Stimulated activated naive CD8-positive, alpha-beta T cell treated with anti-CD3 and anti-CD28 coated beads, Interleukin-15, amount 100 ng/mL, for 72 hours (primary cell): ENCODE measurements at regions not wholly inside any gene's neighbourhood (a gene's known extent, or its start where the extent isn't known, plus 50 kb on each side); places are given as distances from the start of the nearest gene placed in this dataset.

Experiments used
- ATAC-seq: fragments of 150-1000 bp; cut with Tn5 transposase; 2 replicates; pipeline ENCODE4 v1.10.0; 2021; ENCODE audit warnings: mild to moderate bottlenecking, moderate library complexity
- DNase-seq, 2 donors: peaks; one replicate each; pipeline ENCODE4 v3.0.0; 2021 to 2022
- H3K27ac Mint-ChIP-seq, 2 donors: one replicate each; pipeline ENCODE4 v1.8.0; 2022; ENCODE audit warnings: mild to moderate bottlenecking in 2 of 2, mixed read lengths in 2 of 2, moderate library complexity in 2 of 2
- H3K27me3 Mint-ChIP-seq: one replicate; pipeline ENCODE4 v1.8.0; 2022; ENCODE audit warnings: mixed read lengths
- H3K4me1 Mint-ChIP-seq: one replicate; pipeline ENCODE4 v1.8.0; 2022; ENCODE audit warnings: mild to moderate bottlenecking, mixed read lengths
- H3K4me3 Mint-ChIP-seq, 2 donors: one replicate each; pipeline ENCODE4 v1.8.0; 2022; ENCODE audit warnings: mild to moderate bottlenecking in 2 of 2, mixed read lengths in 2 of 2, moderate library complexity in 1 of 2
- H3K9me3 Mint-ChIP-seq, 2 donors: one replicate each; pipeline ENCODE4 v1.8.0; 2022; ENCODE audit warnings: mixed read lengths in 2 of 2

GRCh38 chr3:124276539-124277143 is 284.7 kb upstream of the ROPN1 start:
- H3K27ac Mint-ChIP-seq: no peak overlapping the region
- H3K4me3 Mint-ChIP-seq: no peak overlapping the region
- ATAC-seq (peak; percentile 11), DNase-seq (no peak)
- H3K9me3 Mint-ChIP-seq: peaks cover 0 to 6% of the 10 kb centered on the region in 2 donors
- peaks cover 8% of the 10 kb centered on the region for H3K27me3 Mint-ChIP-seq
- H3K4me1 Mint-ChIP-seq: no peaks in the 10 kb centered on the region

GRCh38 chr3:124277144-124277890 is 285.4 kb upstream of the ROPN1 start:
- Mint-ChIP-seq H3K9me3 (peaks cover 0 to 6% of the 10 kb centered on the region in 2 donors), H3K27ac (no peak overlapping the region), H3K4me1 (no peaks in the 10 kb centered on the region), H3K27me3 (peaks cover 5% of the 10 kb centered on the region), H3K4me3 (no peak overlapping the region)
- ATAC-seq: no peak
- DNase-seq: no peak

GRCh38 chr3:124281453-124282316 is 289.8 kb upstream of the ROPN1 start:
- H3K27ac Mint-ChIP-seq: no peak overlapping the region
- ATAC-seq (no peak), DNase-seq (no peak)
- H3K4me3 Mint-ChIP-seq: no peak overlapping the region
- H3K27me3 Mint-ChIP-seq: no peaks in the 10 kb centered on the region
- H3K4me1 Mint-ChIP-seq: no peaks in the 10 kb centered on the region
- peaks cover 0 to 6% of the 10 kb centered on the region in 2 donors for H3K9me3 Mint-ChIP-seq

GRCh38 chr3:124282751-124283651 is 291.1 kb upstream of the ROPN1 start:
- ATAC-seq (no peak), DNase-seq (no peak)
- H3K27ac Mint-ChIP-seq: no peak overlapping the region
- no peak overlapping the region for H3K4me3 Mint-ChIP-seq
- H3K27me3 Mint-ChIP-seq: no peaks in the 10 kb centered on the region
- H3K9me3 Mint-ChIP-seq: peaks cover 0 to 1% of the 10 kb centered on the region in 2 donors
- no peaks in the 10 kb centered on the region for H3K4me1 Mint-ChIP-seq

GRCh38 chr3:124283652-124284023 is 291.7 kb upstream of the ROPN1 start:
- DNase-seq (no peak), ATAC-seq (no peak)
- peaks cover 3% of the 10 kb centered on the region for H3K27me3 Mint-ChIP-seq
- no peak overlapping the region for H3K4me3 Mint-ChIP-seq
- H3K4me1 Mint-ChIP-seq: no peaks in the 10 kb centered on the region
- H3K9me3 Mint-ChIP-seq: no peaks in the 10 kb centered on the region
- H3K27ac Mint-ChIP-seq: no peak overlapping the region

- Mint-ChIP-seq H3K4me1 (no peaks in the 10 kb centered on the region), H3K9me3 (no peaks in the 10 kb centered on the region), H3K4me3 (no peak overlapping the region), H3K27ac (no peak overlapping the region), H3K27me3 (peaks cover 37% of the 10 kb centered on the region)
- ATAC-seq (no peak), DNase-seq (no peak)
Measured at GRCh38 chr3:124288996-124289395, 297.1 kb upstream of the ROPN1 start.

GRCh38 chr3:124291008-124291407 is 299.1 kb upstream of the ROPN1 start:
- ATAC-seq (no peak), DNase-seq (no peak)
- Mint-ChIP-seq H3K27me3 (peaks cover 43% of the 10 kb centered on the region), H3K9me3 (no peaks in the 10 kb centered on the region), H3K27ac (no peak overlapping the region), H3K4me3 (no peak overlapping the region), H3K4me1 (no peaks in the 10 kb centered on the region)

- no peak overlapping the region for H3K27ac Mint-ChIP-seq
- no peak overlapping the region for H3K4me3 Mint-ChIP-seq
- ATAC-seq: no peak
Measured at GRCh38 chr3:124292329-124292728, 300.4 kb upstream of the ROPN1 start.

GRCh38 chr3:124293584-124293983 is 301.7 kb upstream of the ROPN1 start:
- ATAC-seq: no peak
- no peaks in the 10 kb centered on the region for H3K9me3 Mint-ChIP-seq
- H3K4me3 Mint-ChIP-seq: no peak overlapping the region
- no peak for DNase-seq
- no peaks in the 10 kb centered on the region for H3K4me1 Mint-ChIP-seq
- peaks cover 60% of the 10 kb centered on the region for H3K27me3 Mint-ChIP-seq
- H3K27ac Mint-ChIP-seq: no peak overlapping the region

More at GRCh38 chr3:124292329-124292728, 300.4 kb upstream of the ROPN1 start:
- Mint-ChIP-seq H3K27me3 (peaks cover 55% of the 10 kb centered on the region), H3K4me1 (no peaks in the 10 kb centered on the region), H3K9me3 (no peaks in the 10 kb centered on the region)
- no peak for DNase-seq

- Mint-ChIP-seq H3K27ac (no peak overlapping the region), H3K4me3 (no peak overlapping the region), H3K9me3 (no peaks in the 10 kb centered on the region), H3K4me1 (no peaks in the 10 kb centered on the region), H3K27me3 (peaks cover 52% of the 10 kb centered on the region)
- ATAC-seq: no peak
- DNase-seq: no peak
Measured at GRCh38 chr3:124295362-124295761, 303.4 kb upstream of the ROPN1 start.

GRCh38 chr3:124296406-124296805 is 304.5 kb upstream of the ROPN1 start:
- Mint-ChIP-seq H3K27me3 (peaks cover 46% of the 10 kb centered on the region), H3K4me1 (no peaks in the 10 kb centered on the region), H3K9me3 (no peaks in the 10 kb centered on the region), H3K4me3 (no peak overlapping the region), H3K27ac (no peak overlapping the region)
- DNase-seq: no peak
- no peak for ATAC-seq

GRCh38 chr3:124297062-124297980 is 305.4 kb upstream of the ROPN1 start:
- H3K4me3 Mint-ChIP-seq: no peak overlapping the region
- no peaks in the 10 kb centered on the region for H3K9me3 Mint-ChIP-seq
- ATAC-seq (no peak), DNase-seq (no peak)
- H3K4me1 Mint-ChIP-seq: no peaks in the 10 kb centered on the region
- no peak overlapping the region for H3K27ac Mint-ChIP-seq
- H3K27me3 Mint-ChIP-seq: peaks cover 37% of the 10 kb centered on the region

- DNase-seq (no peak), ATAC-seq (no peak)
- Mint-ChIP-seq H3K4me3 (no peak overlapping the region), H3K27me3 (peaks cover 35% of the 10 kb centered on the region), H3K27ac (no peak overlapping the region), H3K4me1 (no peaks in the 10 kb centered on the region), H3K9me3 (no peaks in the 10 kb centered on the region)
Measured at GRCh38 chr3:124298301-124298700, 306.4 kb upstream of the ROPN1 start.

- Mint-ChIP-seq H3K27me3 (peaks cover 31% of the 10 kb centered on the region), H3K27ac (no peak overlapping the region), H3K4me3 (no peak overlapping the region), H3K9me3 (peaks cover 0 to 5% of the 10 kb centered on the region in 2 donors), H3K4me1 (no peaks in the 10 kb centered on the region)
- ATAC-seq (no peak), DNase-seq (no peak)
Measured at GRCh38 chr3:124298951-124299350, 307.0 kb upstream of the ROPN1 start.
